Sigmoid colon (tissue), 4 donors: ENCODE measurements at regions not wholly inside any gene's neighbourhood (a gene's known extent, or its start where the extent isn't known, plus 50 kb on each side); places are given as distances from the start of the nearest gene placed in this dataset.
A peak's percentile ranks its signal among the peaks of the same experiment; 100 is the strongest.

Experiments
- EP300 ChIP-seq, 4 donors: sonication (generic); formaldehyde crosslinking; IDR thresholded peaks; one replicate each; pipeline ENCODE4 v1.6.1; 2017; ENCODE audit warnings: antibody characterized with exemption in 4 of 4
- POLR2A ChIP-seq, 2 donors: fragments of 450-650 bp; IDR thresholded peaks; one replicate each; pipeline ENCODE4 v1.6.1; 2016; ENCODE audit warnings: antibody characterized with exemption in 2 of 2, mild to moderate bottlenecking in 2 of 2, moderate library complexity in 2 of 2
- POLR2AphosphoS5 ChIP-seq, 4 donors: sonication (generic); formaldehyde crosslinking; IDR thresholded peaks; one replicate each; pipeline ENCODE4 v1.6.1; 2017; ENCODE audit warnings: antibody characterized with exemption in 4 of 4
- TF ChIP-seq, protein P1 (sequence below), 4 experiments: fragments of 450-650 bp in 3 of 4; fragments of 200-600 bp in 1 of 4; IDR thresholded peaks; one replicate each; pipeline ENCODE4 v1.5.1; 2016 to 2019; ENCODE audit warnings: antibody characterized with exemption in 4 of 4, mild to moderate bottlenecking in 3 of 4, moderate library complexity in 2 of 4

DNA sequence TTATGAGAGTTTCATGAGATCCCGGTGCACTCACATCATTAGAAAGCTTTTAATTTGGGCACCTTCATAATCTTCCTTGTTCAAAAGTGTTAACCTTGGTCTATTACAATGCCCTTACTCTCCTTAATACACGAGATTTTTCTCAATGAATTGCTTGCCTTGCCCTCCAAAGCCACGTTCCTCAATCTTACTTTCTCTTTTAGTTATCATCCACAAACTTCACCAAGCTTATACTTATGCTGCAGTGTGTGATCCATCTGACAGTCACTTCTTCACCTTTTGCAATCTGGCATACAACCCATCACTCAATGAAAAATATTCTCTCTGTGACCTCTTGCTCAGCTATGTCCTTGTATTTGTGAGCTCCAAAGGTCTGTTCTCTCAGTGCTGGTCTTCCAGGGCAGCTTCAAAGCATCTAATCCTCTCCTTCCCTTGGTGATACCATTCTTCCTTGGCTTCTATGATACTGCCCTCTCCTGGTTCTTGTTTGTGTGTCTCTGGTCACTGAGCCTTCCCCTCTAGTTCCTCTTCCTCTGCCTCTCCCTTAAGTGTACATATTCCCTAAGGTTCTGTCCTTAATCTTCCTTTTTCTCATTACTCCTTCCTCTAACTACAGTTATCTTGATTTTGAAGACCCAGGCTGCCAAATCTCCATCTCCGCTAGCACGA, 202.2 kb upstream of the STARD13 start:
- TF ChIP-seq, protein P1, sequence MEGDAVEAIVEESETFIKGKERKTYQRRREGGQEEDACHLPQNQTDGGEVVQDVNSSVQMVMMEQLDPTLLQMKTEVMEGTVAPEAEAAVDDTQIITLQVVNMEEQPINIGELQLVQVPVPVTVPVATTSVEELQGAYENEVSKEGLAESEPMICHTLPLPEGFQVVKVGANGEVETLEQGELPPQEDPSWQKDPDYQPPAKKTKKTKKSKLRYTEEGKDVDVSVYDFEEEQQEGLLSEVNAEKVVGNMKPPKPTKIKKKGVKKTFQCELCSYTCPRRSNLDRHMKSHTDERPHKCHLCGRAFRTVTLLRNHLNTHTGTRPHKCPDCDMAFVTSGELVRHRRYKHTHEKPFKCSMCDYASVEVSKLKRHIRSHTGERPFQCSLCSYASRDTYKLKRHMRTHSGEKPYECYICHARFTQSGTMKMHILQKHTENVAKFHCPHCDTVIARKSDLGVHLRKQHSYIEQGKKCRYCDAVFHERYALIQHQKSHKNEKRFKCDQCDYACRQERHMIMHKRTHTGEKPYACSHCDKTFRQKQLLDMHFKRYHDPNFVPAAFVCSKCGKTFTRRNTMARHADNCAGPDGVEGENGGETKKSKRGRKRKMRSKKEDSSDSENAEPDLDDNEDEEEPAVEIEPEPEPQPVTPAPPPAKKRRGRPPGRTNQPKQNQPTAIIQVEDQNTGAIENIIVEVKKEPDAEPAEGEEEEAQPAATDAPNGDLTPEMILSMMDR (IDR thresholded peaks at IDR 0.05) = peak in 2 of 4 experiments; percentile 22 to 30
- TF ChIP-seq POLR2A (IDR thresholded peaks at IDR 0.05) (no peak), POLR2AphosphoS5 (IDR thresholded peaks at IDR 0.05) (no peak), EP300 (IDR thresholded peaks at IDR 0.05) (no peak)
